ENCODE measurements at regions not wholly inside any gene's neighbourhood (a gene's known extent, or its start where the extent isn't known, plus 50 kb on each side); places are given as distances from the start of the nearest gene placed in this dataset.

DNA sequence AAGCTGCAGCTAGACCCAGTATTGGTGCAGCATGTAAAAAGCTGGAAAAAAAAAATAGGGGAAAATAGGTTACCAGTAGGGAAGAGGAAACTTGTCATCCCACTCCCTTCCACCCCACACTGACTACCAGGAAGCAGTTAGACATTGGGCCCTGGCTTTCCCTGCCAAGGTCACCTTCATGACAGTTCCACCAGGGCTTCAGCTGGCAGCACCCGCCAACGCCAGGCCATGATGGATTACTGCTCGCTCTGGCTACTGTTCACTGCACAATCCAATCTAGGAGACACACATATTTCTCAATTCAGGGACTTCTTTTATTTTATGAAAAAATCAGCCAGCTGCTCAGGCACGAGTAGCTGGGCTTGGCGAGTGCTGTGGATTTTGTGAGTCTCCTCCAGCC, 127.7 kb downstream of the DMRTA2 start:
- no peaks in the 10 kb centered on the region for H3K9me3 ChIP-seq (ENCODE audit: severe bottlenecking)
- H3K36me3 ChIP-seq, result no peaks in the 10 kb centered on the region
- H3K27me3 ChIP-seq (ENCODE audit: insufficient read depth, low read depth, severe bottlenecking), result no peaks in the 10 kb centered on the region
- no peak for DNase-seq
- H3K27ac ChIP-seq, result no peak overlapping the region
- TF ChIP-seq, protein P1, sequence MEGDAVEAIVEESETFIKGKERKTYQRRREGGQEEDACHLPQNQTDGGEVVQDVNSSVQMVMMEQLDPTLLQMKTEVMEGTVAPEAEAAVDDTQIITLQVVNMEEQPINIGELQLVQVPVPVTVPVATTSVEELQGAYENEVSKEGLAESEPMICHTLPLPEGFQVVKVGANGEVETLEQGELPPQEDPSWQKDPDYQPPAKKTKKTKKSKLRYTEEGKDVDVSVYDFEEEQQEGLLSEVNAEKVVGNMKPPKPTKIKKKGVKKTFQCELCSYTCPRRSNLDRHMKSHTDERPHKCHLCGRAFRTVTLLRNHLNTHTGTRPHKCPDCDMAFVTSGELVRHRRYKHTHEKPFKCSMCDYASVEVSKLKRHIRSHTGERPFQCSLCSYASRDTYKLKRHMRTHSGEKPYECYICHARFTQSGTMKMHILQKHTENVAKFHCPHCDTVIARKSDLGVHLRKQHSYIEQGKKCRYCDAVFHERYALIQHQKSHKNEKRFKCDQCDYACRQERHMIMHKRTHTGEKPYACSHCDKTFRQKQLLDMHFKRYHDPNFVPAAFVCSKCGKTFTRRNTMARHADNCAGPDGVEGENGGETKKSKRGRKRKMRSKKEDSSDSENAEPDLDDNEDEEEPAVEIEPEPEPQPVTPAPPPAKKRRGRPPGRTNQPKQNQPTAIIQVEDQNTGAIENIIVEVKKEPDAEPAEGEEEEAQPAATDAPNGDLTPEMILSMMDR (IDR thresholded peaks at IDR 0.05; ENCODE audit: low read depth, low read length), result no peak
- H3K4me3 ChIP-seq (ENCODE audit: low read depth, low read length), result no peak overlapping the region

DNA sequence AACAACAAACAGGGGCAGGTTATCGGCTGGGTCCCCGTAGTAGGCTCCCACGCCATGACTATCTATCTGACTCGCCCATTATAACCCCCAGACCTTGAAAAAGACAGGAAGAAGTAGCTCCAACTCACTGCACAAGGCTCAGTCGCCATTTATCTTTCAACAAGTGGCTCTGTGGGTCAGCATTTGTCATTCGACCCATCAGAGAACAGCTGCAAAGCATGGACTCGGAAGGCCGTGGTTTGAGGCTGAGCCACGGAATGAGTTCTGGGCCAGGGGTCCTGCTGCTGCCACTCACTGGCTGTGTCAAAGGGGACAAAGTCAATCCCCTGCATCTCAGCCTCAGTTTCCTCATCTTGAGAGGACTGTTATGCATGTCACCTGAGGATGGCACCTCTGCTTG, 131.0 kb downstream of the DMRTA2 start:
- Histone ChIP-seq H3K36me3 (no peaks in the 10 kb centered on the region), H3K27ac (no peak overlapping the region), H3K4me3 (ENCODE audit: low read depth, low read length) (no peak overlapping the region), H3K27me3 (ENCODE audit: insufficient read depth, low read depth, severe bottlenecking) (no peaks in the 10 kb centered on the region), H3K9me3 (ENCODE audit: severe bottlenecking) (no peaks in the 10 kb centered on the region)
- TF ChIP-seq, protein P1 (IDR thresholded peaks at IDR 0.05; ENCODE audit: low read depth, low read length), result no peak
- DNase-seq, result no peak

DNA sequence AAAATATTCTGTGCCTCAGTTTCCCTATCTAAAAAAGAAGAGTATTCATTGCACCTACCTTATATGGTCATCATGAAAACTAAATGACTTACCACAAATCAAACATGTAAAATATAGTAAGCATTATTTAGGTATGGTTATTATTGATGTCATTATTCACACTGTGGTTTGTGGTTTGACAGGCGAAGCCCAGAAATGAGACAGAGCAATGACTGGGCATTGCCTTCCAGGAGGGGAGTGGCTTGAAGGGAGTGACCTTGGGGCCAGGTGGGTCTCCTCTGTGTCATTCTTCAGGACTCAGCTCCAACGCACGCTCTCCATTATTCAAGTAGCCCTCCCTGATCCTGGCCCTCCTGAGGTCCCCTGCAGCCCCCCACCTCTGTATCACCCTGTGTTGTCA, 133.7 kb downstream of the DMRTA2 start:
- no peak overlapping the region for H3K4me3 ChIP-seq (ENCODE audit: low read depth, low read length)
- TF ChIP-seq, protein P1 (IDR thresholded peaks at IDR 0.05; ENCODE audit: low read depth, low read length), result no peak
- no peaks in the 10 kb centered on the region for H3K27me3 ChIP-seq (ENCODE audit: insufficient read depth, low read depth, severe bottlenecking)
- no peak overlapping the region for H3K27ac ChIP-seq
- no peaks in the 10 kb centered on the region for H3K36me3 ChIP-seq
- no peak for DNase-seq
- H3K9me3 ChIP-seq (ENCODE audit: severe bottlenecking), result no peaks in the 10 kb centered on the region

DNA sequence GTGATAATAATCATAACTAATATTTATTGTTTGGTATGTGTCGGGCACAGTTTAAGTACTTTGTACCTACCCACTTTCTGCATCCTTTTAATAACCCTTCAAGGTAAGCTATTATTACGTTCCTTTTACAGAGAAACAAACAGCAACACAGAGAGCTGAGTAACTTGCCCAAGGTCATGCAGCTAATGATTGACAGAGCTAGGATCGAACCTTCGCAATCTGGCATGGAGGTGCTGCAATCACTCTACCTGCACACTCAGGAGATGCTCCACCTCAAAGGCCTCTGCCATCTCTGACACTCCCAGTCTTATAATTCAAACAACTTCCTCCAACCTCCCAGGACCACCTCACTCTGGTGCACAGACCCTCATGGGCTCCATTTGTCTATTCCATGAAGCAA, 137.2 kb downstream of the DMRTA2 start:
- DNase-seq, result no peak
- H3K36me3 ChIP-seq, result no peaks in the 10 kb centered on the region
- no peak overlapping the region for H3K27ac ChIP-seq
- no peak overlapping the region for H3K4me3 ChIP-seq (ENCODE audit: low read depth, low read length)
- H3K9me3 ChIP-seq (ENCODE audit: severe bottlenecking), result no peaks in the 10 kb centered on the region
- H3K27me3 ChIP-seq (ENCODE audit: insufficient read depth, low read depth, severe bottlenecking), result no peaks in the 10 kb centered on the region
- TF ChIP-seq, protein P1 (IDR thresholded peaks at IDR 0.05; ENCODE audit: low read depth, low read length), result no peak

DNA sequence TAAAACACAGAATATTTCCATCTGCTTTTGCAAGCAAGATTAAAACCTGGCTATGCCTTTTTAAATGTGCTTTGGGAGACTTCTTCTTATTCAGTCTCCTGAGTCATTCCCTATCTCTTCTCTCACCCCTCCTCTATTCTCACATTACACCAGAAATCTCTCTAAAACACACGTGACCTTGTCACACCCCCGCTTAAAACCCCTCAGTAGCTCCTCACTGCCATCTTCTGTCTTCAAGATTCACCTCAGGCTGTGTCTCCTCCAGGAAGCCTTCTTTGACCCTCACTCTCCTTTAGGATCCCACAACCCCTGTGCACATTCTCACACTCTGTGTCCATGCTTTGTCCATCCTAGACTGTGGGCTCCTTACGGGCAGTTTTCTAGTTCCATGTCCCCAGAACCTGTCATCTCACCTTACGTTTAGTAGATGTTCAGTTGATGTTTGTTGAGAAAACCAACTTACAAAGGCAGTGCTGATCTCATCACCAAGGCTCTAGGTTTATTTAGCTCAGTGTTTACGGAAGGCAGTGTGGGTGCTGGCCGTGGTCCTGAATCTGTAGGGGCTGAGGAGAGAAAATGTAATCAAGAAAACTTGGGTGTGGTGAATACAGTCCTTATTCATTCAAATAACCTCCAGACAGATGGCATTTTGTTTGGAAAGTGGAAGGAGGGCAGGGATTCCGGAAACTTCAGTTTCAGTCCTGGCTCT, 143.5 kb downstream of the DMRTA2 start:
- TF ChIP-seq, protein P1 (IDR thresholded peaks at IDR 0.05; ENCODE audit: low read depth, low read length), result 0 out of 2 replicates have a peak, but pooled peaks have one; percentile 16
- no peaks in the 10 kb centered on the region for H3K27me3 ChIP-seq (ENCODE audit: insufficient read depth, low read depth, severe bottlenecking)
- no peaks in the 10 kb centered on the region for H3K9me3 ChIP-seq (ENCODE audit: severe bottlenecking)
- H3K4me3 ChIP-seq (ENCODE audit: low read depth, low read length), result no peak overlapping the region
- H3K36me3 ChIP-seq, result no peaks in the 10 kb centered on the region
- DNase-seq, result peak; percentile 16
- no peak overlapping the region for H3K27ac ChIP-seq

DNA sequence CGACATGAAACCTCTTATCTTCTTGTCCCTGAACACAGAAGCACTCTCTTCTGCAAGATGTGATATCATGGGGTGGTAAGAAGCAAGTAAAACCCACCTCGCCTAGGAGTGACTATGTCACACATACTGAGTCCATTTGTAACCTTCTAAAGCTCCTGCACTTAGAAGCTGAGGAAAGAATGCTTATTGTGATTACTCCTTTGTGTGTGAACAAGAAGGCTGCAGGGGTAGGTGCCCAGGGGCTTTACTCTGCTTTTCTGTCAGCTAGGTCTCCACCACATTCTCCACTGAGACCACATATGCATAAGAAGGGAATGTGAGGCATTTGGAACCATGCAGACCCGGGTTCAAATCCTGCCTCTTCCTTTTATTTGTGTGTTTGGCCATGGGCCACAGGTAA, 144.3 kb downstream of the DMRTA2 start:
- no peaks in the 10 kb centered on the region for H3K9me3 ChIP-seq (ENCODE audit: severe bottlenecking)
- H3K4me3 ChIP-seq (ENCODE audit: low read depth, low read length), result no peak overlapping the region
- H3K27me3 ChIP-seq (ENCODE audit: insufficient read depth, low read depth, severe bottlenecking), result no peaks in the 10 kb centered on the region
- DNase-seq, result no peak
- H3K36me3 ChIP-seq, result no peaks in the 10 kb centered on the region
- no peak overlapping the region for H3K27ac ChIP-seq
- TF ChIP-seq, protein P1 (IDR thresholded peaks at IDR 0.05; ENCODE audit: low read depth, low read length), result no peak
